K562 (cell line): ENCODE measurements at regions not wholly inside any gene's neighbourhood (a gene's known extent, or its start where the extent isn't known, plus 50 kb on each side); places are given as distances from the start of the nearest gene placed in this dataset.
"Not testable (repeated sequence)": the region's sequence is repeated elsewhere in the genome, so short reads cannot be mapped to it uniquely, and the experiment has no call there.

Experiments used
- ATAC-seq: fragments of 200-7000 bp; cut with Tn5 transposase; 3 replicates; pipeline ENCODE4 v1.9.1; 2020; ENCODE audit warnings: moderate library complexity
- BruUV-seq: library from RNA; stranded (reverse); fragments of 400-500 nt; replicated peaks from 2 replicates; lab custom pipeline; 2021; lab: Mats Ljungman, UMichigan
- CTCF ChIA-PET: fragments of 300-600 bp; formaldehyde crosslinking; extraction: SDS; loops from one replicate; lab custom pipeline; 2021; ENCODE audit warnings: low intra/inter-chr PET ratio; lab: Yijun Ruan, JAX
- POLR2A ChIA-PET: fragments of 300-600, 350-650 bp; sonication (Branson Sonifier 250); formaldehyde crosslinking; extraction: SDS; loops from one replicate; lab custom pipeline; 2021; ENCODE audit warnings: antibody characterized with exemption, inconsistent platforms; lab: Yijun Ruan, JAX
- DNase-seq, 4 experiments: peaks; one replicate each; pipeline versions ENCODE4 v3.0.0 to v3.0.0-alpha.2; 2011 to 2018; ENCODE audit warnings: low spot score in 3 of 4, mixed read lengths in 3 of 4; ENCODE audit errors: extremely low read depth in 1 of 4
- FAIRE-seq: peaks from 2 replicates; lab custom pipeline; 2011; peaks lifted over from hg19 to GRCh38; lab: Jason Lieb, UNC
- H2AFZ ChIP-seq: 2 replicates; pipeline ENCODE4 v1.6.0; 2011; ENCODE audit warnings: low read depth, low read length, control low read depth, inconsistent platforms
- H3K27ac ChIP-seq: fragments of 200-600 bp; 3 replicates; pipeline ENCODE4 v1.8.0; 2011; ENCODE audit warnings: low read depth, mild to moderate bottlenecking, control low read depth, inconsistent platforms, low read length, moderate library complexity, mixed read lengths; ENCODE audit errors: extremely low read depth
- H3K27me3 ChIP-seq, 2 experiments: fragments of 300-600 bp in 1 of 2; 2 replicates in 1 of 2; 3 replicates in 1 of 2; pipeline versions ENCODE4 v1.6.0 to v1.8.0; 2011; ENCODE audit warnings: inconsistent platforms in 2 of 2, low read length in 2 of 2, mild to moderate bottlenecking in 1 of 2, mixed read lengths in 1 of 2, moderate library complexity in 1 of 2; ENCODE audit not compliant: control insufficient read depth in 2 of 2, insufficient read depth in 2 of 2
- H3K36me3 ChIP-seq: fragments of 300-600 bp; 3 replicates; pipeline ENCODE4 v1.8.0; 2011; ENCODE audit warnings: mild to moderate bottlenecking, low read length, inconsistent platforms; ENCODE audit not compliant: control insufficient read depth, insufficient read depth
- H3K4me1 ChIP-seq, 2 experiments: fragments of 200-600 bp in 1 of 2; replicated peaks in 1 of 2; 2 replicates in 1 of 2; 3 replicates in 1 of 2; pipeline versions ENCODE4 v1.5.1 to v1.8.0; 2011; ENCODE audit warnings: inconsistent platforms in 2 of 2, low read length in 2 of 2, mild to moderate bottlenecking in 1 of 2, mixed read lengths in 1 of 2, moderate library complexity in 1 of 2; ENCODE audit not compliant: control insufficient read depth in 2 of 2, insufficient read depth in 2 of 2
- H3K4me2 ChIP-seq: 2 replicates; pipeline ENCODE4 v1.6.1; 2011; ENCODE audit warnings: low read length, control low read depth, inconsistent platforms, mixed read lengths; ENCODE audit not compliant: insufficient read depth
- H3K4me3 ChIP-seq: fragments of 200-600 bp; sonication (generic), shearing (Covaris generic); 2 replicates; pipeline ENCODE4 v1.5.1; 2016; ENCODE audit warnings: control low read depth, inconsistent platforms
- H3K79me2 ChIP-seq: fragments of 200-600 bp; 3 replicates; pipeline ENCODE4 v1.8.0; 2011; ENCODE audit warnings: low read length, inconsistent platforms; ENCODE audit not compliant: control insufficient read depth, insufficient read depth
- H3K9ac ChIP-seq, 2 experiments: 2 replicates each; pipeline versions ENCODE4 v1.6.0 to v1.6.1; 2011; ENCODE audit warnings: low read depth in 2 of 2, low read length in 2 of 2, control low read depth in 1 of 2, inconsistent platforms in 1 of 2, mild to moderate bottlenecking in 1 of 2, mixed read lengths in 1 of 2; ENCODE audit not compliant: insufficient read depth in 1 of 2
- H3K9me1 ChIP-seq: one replicate; pipeline ENCODE4 v1.6.0; 2011; ENCODE audit warnings: inconsistent platforms, mild to moderate bottlenecking, low read length, moderate library complexity; ENCODE audit not compliant: control insufficient read depth, insufficient read depth
- H3K9me3 ChIP-seq: replicated peaks from 2 replicates; pipeline ENCODE4 v1.5.1; 2011; ENCODE audit warnings: low read depth, low read length, inconsistent platforms; ENCODE audit not compliant: control insufficient read depth, insufficient read depth
- H4K20me1 ChIP-seq: replicated peaks from 2 replicates; pipeline ENCODE4 v1.6.1; 2011; ENCODE audit warnings: low read length, inconsistent platforms, mixed read lengths; ENCODE audit not compliant: control insufficient read depth, insufficient read depth
- CREB3 ChIP-seq: fragments of 450-650 bp; conservative IDR thresholded peaks from 2 replicates; pipeline ENCODE4 v1.6.1; 2016; ENCODE audit warnings: missing genetic modification characterization, low read depth, mild to moderate bottlenecking, missing compliant biosample characterization, moderate library complexity
- EGR1 ChIP-seq: fragments of 450-650 bp; conservative IDR thresholded peaks from 2 replicates; pipeline ENCODE4 v1.6.1; 2017; ENCODE audit warnings: mild to moderate bottlenecking
- FOSL1 ChIP-seq: fragments of 200-800 bp; sonication (Bioruptor generic); conservative IDR thresholded peaks from 2 replicates; pipeline ENCODE4 v1.6.1; 2016; ENCODE audit warnings: missing genetic modification characterization, missing compliant biosample characterization
- FOXM1 ChIP-seq, 2 experiments: fragments of 450-650 bp in 1 of 2; sonication (generic) in 1 of 2; formaldehyde crosslinking in 1 of 2; IDR thresholded peaks; 2 replicates each; pipeline versions ENCODE4 v1.6.1 to v1.9.0; 2017 to 2022; ENCODE audit warnings: low read depth in 2 of 2, mild to moderate bottlenecking in 2 of 2, missing genetic modification reagents in 1 of 2, moderate library complexity in 1 of 2
- GTF3C2 ChIP-seq: IDR thresholded peaks from 3 replicates; pipeline ENCODE4 v1.6.1; 2011; ENCODE audit warnings: borderline replicate concordance, mild to moderate bottlenecking, moderate library complexity; ENCODE audit not compliant: insufficient read length; ENCODE audit errors: extremely low read depth
- HCFC1 ChIP-seq: IDR thresholded peaks from 2 replicates; pipeline ENCODE4 v1.6.1; 2012; ENCODE audit warnings: low read depth, low read length, improper control_type of control experiment
- RB1 ChIP-seq: fragments of 450-650 bp; IDR thresholded peaks from 2 replicates; pipeline ENCODE4 v1.6.1; 2017; ENCODE audit warnings: low read depth, mild to moderate bottlenecking
- SETDB1 ChIP-seq: IDR thresholded peaks from one replicate; pipeline ENCODE4 v1.6.1; 2012; ENCODE audit warnings: low read length, control low read depth, inconsistent platforms
- SRSF7 ChIP-seq: fragments of 200-400 bp; formaldehyde crosslinking; optimal IDR thresholded peaks from 2 replicates; pipeline ENCODE3; 2017; ENCODE audit warnings: mild to moderate bottlenecking, low read depth, low read length
- WGBS: fragments of 100-300 bp; shearing (Covaris generic); methylation state at CpG from one replicate; pipeline ENCODE4 v1.1.6; 2016; ENCODE audit warnings: low coverage, mixed read lengths; ENCODE audit not compliant: insufficient coverage; ENCODE audit errors: missing lambda C conversion rate; 5-methylcytosine and 5-hydroxymethylcytosine counted together
- in situ Hi-C: fragments of 300-500 bp; cut with MboI; formaldehyde crosslinking; loops from 4 replicates; pipeline ENCODE4 v1.15.0; 2018; ENCODE audit warnings: inconsistent platforms, mixed read lengths
- intact Hi-C: fragments of 100-400 bp; cut with micrococcal nuclease; formaldehyde crosslinking; loops from 2 replicates; pipeline ENCODE4 v1.14.2; 2022

GRCh38 chr22:27323661-27324060 is 477.9 kb downstream of the MN1 start (continued):
- TF ChIP-seq GTF3C2 (no peak), EGR1 (no peak), RB1 (no peak), SETDB1 (no peak), HCFC1 (no peak), FOSL1 (no peak), FOXM1 (IDR thresholded peaks at IDR 0.05; ENCODE audit: low read depth) (no peak), FOXM1 (CRISPR knock-in tag; IDR thresholded peaks at IDR 0.05; ENCODE audit: low read depth) (no peak), SRSF7 (no peak), CREB3 (tag) (no peak)
- TF ChIP-seq, all 486 proteins: peak for 0

GRCh38 chr22:27324908-27325307 is 476.6 kb downstream of the MN1 start:
- DNase-seq, H3K27ac ChIP-seq, H3K27me3 ChIP-seq, in situ Hi-C loops, BruUV-seq, H4K20me1 ChIP-seq, CTCF ChIA-PET, intact Hi-C loops, H2AFZ ChIP-seq, ATAC-seq, H3K4me2 ChIP-seq, H3K4me3 ChIP-seq, H3K4me1 ChIP-seq, POLR2A ChIA-PET, H3K36me3 ChIP-seq, H3K9ac ChIP-seq, H3K79me2 ChIP-seq, FAIRE-seq, H3K9me3 ChIP-seq, H3K9me1 ChIP-seq: not testable (repeated sequence)
- 0% methylated on average over 1 of the region's 1 CpG for WGBS
